ENCODE measurements at regions not wholly inside any gene's neighbourhood (a gene's known extent, or its start where the extent isn't known, plus 50 kb on each side); places are given as distances from the start of the nearest gene placed in this dataset.
A peak's percentile ranks its signal among the peaks of the same experiment; 100 is the strongest.

DNA sequence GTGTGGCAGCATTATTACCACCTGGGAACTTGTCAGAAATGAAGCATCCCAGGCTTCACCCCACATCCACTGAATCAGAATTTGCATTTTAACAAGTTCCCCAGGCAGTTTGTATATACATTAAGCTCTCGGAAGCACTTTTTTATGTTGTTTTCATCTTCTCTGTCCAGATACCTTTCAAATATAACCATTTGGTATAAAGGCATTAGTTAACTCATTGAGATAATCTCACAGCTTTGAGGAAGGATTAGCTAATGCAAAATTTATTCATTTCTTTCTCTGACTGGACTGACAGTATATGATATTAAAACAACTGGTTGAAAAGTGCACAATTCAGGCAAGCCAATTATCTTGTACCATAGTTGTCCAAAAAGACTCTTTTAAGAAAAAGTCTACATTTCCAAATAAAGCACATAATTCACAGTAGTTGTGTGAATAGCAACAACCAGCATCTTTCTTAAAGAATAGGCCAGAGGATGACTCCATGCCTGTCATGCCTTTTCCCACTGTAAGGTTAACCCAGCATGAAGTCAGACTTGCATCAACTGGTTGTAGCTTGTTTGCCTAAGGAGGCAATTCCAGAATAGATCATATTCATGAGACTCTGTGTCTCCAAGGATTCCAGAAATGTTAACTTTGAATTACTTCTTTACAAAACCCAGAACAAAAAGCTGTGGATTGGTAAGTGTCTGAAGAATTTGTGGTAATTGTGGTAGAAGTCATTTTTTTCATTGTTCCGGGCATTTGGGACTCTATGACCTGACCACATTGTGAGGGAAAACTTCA, 254.3 kb upstream of the SESN3 start:
- DNase-seq (ENCODE audit: low spot score), result no peak
- ATAC-seq, result no peak
- TF ChIP-seq SP1 (CRISPR knock-in tag; conservative IDR thresholded peaks at IDR 0.05), result no peak
- no peak for TF ChIP-seq TEAD4 (CRISPR knock-in tag; IDR thresholded peaks at IDR 0.05)
- TF ChIP-seq, protein P1, sequence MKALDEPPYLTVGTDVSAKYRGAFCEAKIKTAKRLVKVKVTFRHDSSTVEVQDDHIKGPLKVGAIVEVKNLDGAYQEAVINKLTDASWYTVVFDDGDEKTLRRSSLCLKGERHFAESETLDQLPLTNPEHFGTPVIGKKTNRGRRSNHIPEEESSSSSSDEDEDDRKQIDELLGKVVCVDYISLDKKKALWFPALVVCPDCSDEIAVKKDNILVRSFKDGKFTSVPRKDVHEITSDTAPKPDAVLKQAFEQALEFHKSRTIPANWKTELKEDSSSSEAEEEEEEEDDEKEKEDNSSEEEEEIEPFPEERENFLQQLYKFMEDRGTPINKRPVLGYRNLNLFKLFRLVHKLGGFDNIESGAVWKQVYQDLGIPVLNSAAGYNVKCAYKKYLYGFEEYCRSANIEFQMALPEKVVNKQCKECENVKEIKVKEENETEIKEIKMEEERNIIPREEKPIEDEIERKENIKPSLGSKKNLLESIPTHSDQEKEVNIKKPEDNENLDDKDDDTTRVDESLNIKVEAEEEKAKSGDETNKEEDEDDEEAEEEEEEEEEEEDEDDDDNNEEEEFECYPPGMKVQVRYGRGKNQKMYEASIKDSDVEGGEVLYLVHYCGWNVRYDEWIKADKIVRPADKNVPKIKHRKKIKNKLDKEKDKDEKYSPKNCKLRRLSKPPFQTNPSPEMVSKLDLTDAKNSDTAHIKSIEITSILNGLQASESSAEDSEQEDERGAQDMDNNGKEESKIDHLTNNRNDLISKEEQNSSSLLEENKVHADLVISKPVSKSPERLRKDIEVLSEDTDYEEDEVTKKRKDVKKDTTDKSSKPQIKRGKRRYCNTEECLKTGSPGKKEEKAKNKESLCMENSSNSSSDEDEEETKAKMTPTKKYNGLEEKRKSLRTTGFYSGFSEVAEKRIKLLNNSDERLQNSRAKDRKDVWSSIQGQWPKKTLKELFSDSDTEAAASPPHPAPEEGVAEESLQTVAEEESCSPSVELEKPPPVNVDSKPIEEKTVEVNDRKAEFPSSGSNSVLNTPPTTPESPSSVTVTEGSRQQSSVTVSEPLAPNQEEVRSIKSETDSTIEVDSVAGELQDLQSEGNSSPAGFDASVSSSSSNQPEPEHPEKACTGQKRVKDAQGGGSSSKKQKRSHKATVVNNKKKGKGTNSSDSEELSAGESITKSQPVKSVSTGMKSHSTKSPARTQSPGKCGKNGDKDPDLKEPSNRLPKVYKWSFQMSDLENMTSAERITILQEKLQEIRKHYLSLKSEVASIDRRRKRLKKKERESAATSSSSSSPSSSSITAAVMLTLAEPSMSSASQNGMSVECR (CRISPR knock-in tag; IDR thresholded peaks at IDR 0.05; ENCODE audit: borderline replicate concordance), result no peak
- TF ChIP-seq, protein P2, sequence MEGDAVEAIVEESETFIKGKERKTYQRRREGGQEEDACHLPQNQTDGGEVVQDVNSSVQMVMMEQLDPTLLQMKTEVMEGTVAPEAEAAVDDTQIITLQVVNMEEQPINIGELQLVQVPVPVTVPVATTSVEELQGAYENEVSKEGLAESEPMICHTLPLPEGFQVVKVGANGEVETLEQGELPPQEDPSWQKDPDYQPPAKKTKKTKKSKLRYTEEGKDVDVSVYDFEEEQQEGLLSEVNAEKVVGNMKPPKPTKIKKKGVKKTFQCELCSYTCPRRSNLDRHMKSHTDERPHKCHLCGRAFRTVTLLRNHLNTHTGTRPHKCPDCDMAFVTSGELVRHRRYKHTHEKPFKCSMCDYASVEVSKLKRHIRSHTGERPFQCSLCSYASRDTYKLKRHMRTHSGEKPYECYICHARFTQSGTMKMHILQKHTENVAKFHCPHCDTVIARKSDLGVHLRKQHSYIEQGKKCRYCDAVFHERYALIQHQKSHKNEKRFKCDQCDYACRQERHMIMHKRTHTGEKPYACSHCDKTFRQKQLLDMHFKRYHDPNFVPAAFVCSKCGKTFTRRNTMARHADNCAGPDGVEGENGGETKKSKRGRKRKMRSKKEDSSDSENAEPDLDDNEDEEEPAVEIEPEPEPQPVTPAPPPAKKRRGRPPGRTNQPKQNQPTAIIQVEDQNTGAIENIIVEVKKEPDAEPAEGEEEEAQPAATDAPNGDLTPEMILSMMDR (IDR thresholded peaks at IDR 0.05), result no peak
- no peak for TF ChIP-seq NR1H2 (CRISPR knock-in tag; IDR thresholded peaks at IDR 0.05)
- Mint-ChIP-seq H3K9me3 (peaks cover 18% of the 10 kb centered on the region), H3K27me3 (ENCODE audit: low read depth) (peaks cover 10% of the 10 kb centered on the region), H3K4me1 (peaks cover 13% of the 10 kb centered on the region), H3K4me3 (no peak overlapping the region), H3K27ac (no peak overlapping the region), H3K36me3 (peaks cover 9% of the 10 kb centered on the region)
- ChIA-PET POLR2A (no interaction called here), CTCF (no interaction called here)

DNA sequence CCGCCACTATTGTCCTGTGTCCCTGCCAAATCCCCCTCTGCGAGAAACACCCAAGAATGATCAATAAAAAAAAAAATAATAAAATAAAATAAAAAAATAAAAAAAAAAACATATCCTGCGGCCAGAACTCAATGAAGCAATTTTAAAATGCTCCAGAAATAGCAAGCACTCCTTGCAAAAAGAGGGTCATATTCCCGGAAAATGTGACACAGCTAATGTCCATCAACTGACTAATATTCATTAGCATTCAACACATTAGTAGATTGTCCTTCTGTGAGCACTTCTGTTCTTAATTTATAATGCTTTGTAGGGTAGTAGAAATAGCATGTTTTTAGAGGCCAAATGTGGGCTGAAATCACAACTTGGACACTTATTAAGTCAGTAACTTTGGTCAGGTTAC, 252.3 kb upstream of the SESN3 start:
- H3K4me1 Mint-ChIP-seq, result peaks cover 13% of the 10 kb centered on the region
- ChIA-PET CTCF (no interaction called here), POLR2A (interaction anchor here (0.5 kb wide), 1 partner anchor 380 kb away, joined by 5 read pairs; no protein-coding TSS in a partner anchor)
- no peak overlapping the region for H3K27ac Mint-ChIP-seq
- DNase-seq (ENCODE audit: low spot score) (no peak), ATAC-seq (no peak)
- no peak overlapping the region for H3K4me3 Mint-ChIP-seq
- peaks cover 17% of the 10 kb centered on the region for H3K9me3 Mint-ChIP-seq
- peaks cover 9% of the 10 kb centered on the region for H3K36me3 Mint-ChIP-seq
- TF ChIP-seq, protein P3, sequence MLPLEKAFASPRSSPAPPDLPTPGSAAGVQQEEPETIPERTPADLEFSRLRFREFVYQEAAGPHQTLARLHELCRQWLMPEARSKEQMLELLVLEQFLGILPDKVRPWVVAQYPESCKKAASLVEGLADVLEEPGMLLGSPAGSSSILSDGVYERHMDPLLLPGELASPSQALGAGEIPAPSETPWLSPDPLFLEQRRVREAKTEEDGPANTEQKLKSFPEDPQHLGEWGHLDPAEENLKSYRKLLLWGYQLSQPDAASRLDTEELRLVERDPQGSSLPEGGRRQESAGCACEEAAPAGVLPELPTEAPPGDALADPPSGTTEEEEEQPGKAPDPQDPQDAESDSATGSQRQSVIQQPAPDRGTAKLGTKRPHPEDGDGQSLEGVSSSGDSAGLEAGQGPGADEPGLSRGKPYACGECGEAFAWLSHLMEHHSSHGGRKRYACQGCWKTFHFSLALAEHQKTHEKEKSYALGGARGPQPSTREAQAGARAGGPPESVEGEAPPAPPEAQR (CRISPR knock-in tag; IDR thresholded peaks at IDR 0.05), result no peak
- TF ChIP-seq HMGA2 (CRISPR knock-in tag; IDR thresholded peaks at IDR 0.05), result 0 out of 2 replicates have a peak, but pooled peaks have one; percentile 14
- H3K27me3 Mint-ChIP-seq (ENCODE audit: low read depth), result peaks cover 10% of the 10 kb centered on the region

DNA sequence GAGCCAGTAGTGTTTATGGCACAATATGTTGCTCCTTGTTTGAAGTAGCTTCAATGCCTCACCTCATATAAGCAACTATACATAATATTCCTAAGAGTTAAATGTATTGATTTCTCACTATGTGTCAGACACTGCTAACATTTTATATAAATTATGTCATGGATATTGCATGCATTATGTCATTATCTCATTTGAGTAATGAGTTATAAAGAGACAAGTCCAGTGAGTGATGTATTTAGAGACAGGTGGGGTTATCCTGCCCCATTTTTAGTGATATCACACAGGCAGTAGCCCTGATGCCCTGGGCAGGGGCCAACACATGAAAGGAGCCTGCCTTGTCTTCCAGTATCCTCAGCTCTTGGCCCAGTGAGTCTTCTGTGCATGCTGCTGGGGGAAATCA, 247.0 kb upstream of the SESN3 start:
- DNase-seq (ENCODE audit: low spot score) (no peak), ATAC-seq (no peak)
- H3K4me3 Mint-ChIP-seq, result no peak overlapping the region
- H3K9me3 Mint-ChIP-seq, result peaks cover 7% of the 10 kb centered on the region
- H3K36me3 Mint-ChIP-seq, result peaks cover 3% of the 10 kb centered on the region
- POLR2A ChIA-PET, result no interaction called here
- H3K4me1 Mint-ChIP-seq, result no peaks in the 10 kb centered on the region
- no peaks in the 10 kb centered on the region for H3K27me3 Mint-ChIP-seq (ENCODE audit: low read depth)
- H3K27ac Mint-ChIP-seq, result no peak overlapping the region
- CTCF ChIA-PET, result no interaction called here
- TF ChIP-seq TEAD4 (CRISPR knock-in tag; IDR thresholded peaks at IDR 0.05) (no peak), FOXJ3 (CRISPR knock-in tag; IDR thresholded peaks at IDR 0.05; ENCODE audit: borderline replicate concordance) (no peak), ELF4 (CRISPR knock-in tag; IDR thresholded peaks at IDR 0.05; ENCODE audit: low read depth) (no peak), GTF2I (CRISPR knock-in tag; conservative IDR thresholded peaks at IDR 0.05) (no peak), GABPB1 (CRISPR knock-in tag; IDR thresholded peaks at IDR 0.05) (no peak), ZNF232 (CRISPR knock-in tag; IDR thresholded peaks at IDR 0.05) (no peak), ZNF416 (CRISPR knock-in tag; IDR thresholded peaks at IDR 0.05) (no peak), ZNF263 (CRISPR knock-in tag; IDR thresholded peaks at IDR 0.05; ENCODE audit: low read depth) (no peak), ESRRA (CRISPR knock-in tag; IDR thresholded peaks at IDR 0.05; ENCODE audit: borderline replicate concordance) (no peak)
- TF ChIP-seq, protein P4, sequence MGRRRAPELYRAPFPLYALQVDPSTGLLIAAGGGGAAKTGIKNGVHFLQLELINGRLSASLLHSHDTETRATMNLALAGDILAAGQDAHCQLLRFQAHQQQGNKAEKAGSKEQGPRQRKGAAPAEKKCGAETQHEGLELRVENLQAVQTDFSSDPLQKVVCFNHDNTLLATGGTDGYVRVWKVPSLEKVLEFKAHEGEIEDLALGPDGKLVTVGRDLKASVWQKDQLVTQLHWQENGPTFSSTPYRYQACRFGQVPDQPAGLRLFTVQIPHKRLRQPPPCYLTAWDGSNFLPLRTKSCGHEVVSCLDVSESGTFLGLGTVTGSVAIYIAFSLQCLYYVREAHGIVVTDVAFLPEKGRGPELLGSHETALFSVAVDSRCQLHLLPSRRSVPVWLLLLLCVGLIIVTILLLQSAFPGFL (CRISPR knock-in tag; IDR thresholded peaks at IDR 0.05; ENCODE audit: borderline replicate concordance), result no peak
- TF ChIP-seq, protein P5, sequence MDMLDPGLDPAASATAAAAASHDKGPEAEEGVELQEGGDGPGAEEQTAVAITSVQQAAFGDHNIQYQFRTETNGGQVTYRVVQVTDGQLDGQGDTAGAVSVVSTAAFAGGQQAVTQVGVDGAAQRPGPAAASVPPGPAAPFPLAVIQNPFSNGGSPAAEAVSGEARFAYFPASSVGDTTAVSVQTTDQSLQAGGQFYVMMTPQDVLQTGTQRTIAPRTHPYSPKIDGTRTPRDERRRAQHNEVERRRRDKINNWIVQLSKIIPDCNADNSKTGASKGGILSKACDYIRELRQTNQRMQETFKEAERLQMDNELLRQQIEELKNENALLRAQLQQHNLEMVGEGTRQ (CRISPR knock-in tag; IDR thresholded peaks at IDR 0.05), result no peak
- TF ChIP-seq, protein P2 (IDR thresholded peaks at IDR 0.05), result no peak
- TF ChIP-seq, protein P6, sequence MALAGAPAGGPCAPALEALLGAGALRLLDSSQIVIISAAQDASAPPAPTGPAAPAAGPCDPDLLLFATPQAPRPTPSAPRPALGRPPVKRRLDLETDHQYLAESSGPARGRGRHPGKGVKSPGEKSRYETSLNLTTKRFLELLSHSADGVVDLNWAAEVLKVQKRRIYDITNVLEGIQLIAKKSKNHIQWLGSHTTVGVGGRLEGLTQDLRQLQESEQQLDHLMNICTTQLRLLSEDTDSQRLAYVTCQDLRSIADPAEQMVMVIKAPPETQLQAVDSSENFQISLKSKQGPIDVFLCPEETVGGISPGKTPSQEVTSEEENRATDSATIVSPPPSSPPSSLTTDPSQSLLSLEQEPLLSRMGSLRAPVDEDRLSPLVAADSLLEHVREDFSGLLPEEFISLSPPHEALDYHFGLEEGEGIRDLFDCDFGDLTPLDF (CRISPR knock-in tag; IDR thresholded peaks at IDR 0.05), result no peak

Data from WTC11 (cell line).